CD14-positive monocyte (primary cell): ENCODE measurements at regions not wholly inside any gene's neighbourhood (a gene's known extent, or its start where the extent isn't known, plus 50 kb on each side); places are given as distances from the start of the nearest gene placed in this dataset.

Source experiments
- DNase-seq, 3 donors: peaks; one replicate each; pipeline ENCODE4 v3.0.0-alpha.2; 2011 to 2022
- H2AFZ ChIP-seq: 2 replicates; pipeline ENCODE4 v1.6.0; 2012; ENCODE audit warnings: mild to moderate bottlenecking, low read depth, low read length, inconsistent platforms; ENCODE audit not compliant: insufficient read depth, poor library complexity, severe bottlenecking
- H3K27ac ChIP-seq, 2 donors: 1 replicate in 1 of 2; 2 replicates in 1 of 2; pipeline ENCODE4 v1.5.1; 2012 to 2013; ENCODE audit warnings: low read length in 2 of 2, control low read depth in 1 of 2, inconsistent platforms in 1 of 2, low read depth in 1 of 2, mild to moderate bottlenecking in 1 of 2
- H3K27me3 ChIP-seq, 2 donors: one replicate each; pipeline versions ENCODE4 v1.6.0 to v1.6.1; 2011 to 2013; ENCODE audit warnings: low read length in 2 of 2; ENCODE audit not compliant: control insufficient read depth in 2 of 2, insufficient read depth in 2 of 2
- H3K36me3 ChIP-seq, 2 donors: replicated peaks in 1 of 2; 1 replicate in 1 of 2; 2 replicates in 1 of 2; pipeline versions ENCODE4 v1.5.1 to v1.6.1; 2012 to 2013; ENCODE audit warnings: low read length in 2 of 2, control low read depth in 1 of 2, inconsistent platforms in 1 of 2, mild to moderate bottlenecking in 1 of 2; ENCODE audit not compliant: insufficient read depth in 2 of 2, control insufficient read depth in 1 of 2
- H3K4me1 ChIP-seq, 2 donors: 1 replicate in 1 of 2; 2 replicates in 1 of 2; pipeline versions ENCODE4 v1.5.1 to v1.6.1; 2012 to 2013; ENCODE audit warnings: low read length in 2 of 2, control low read depth in 1 of 2, inconsistent platforms in 1 of 2, mild to moderate bottlenecking in 1 of 2, moderate library complexity in 1 of 2; ENCODE audit not compliant: insufficient read depth in 2 of 2, control insufficient read depth in 1 of 2
- H3K4me2 ChIP-seq: replicated peaks from 2 replicates; pipeline ENCODE3; 2012; ENCODE audit warnings: low read length, moderate library complexity, mild to moderate bottlenecking; ENCODE audit not compliant: poor library complexity, severe bottlenecking; ENCODE audit errors: extremely low read depth
- H3K4me3 ChIP-seq, 3 experiments: fragments of 200-600 bp in 1 of 3; sonication (generic) in 1 of 3; replicated peaks in 1 of 3; 1 replicate in 2 of 3; 2 replicates in 1 of 3; pipeline ENCODE4 v1.5.1; 2011 to 2013; ENCODE audit warnings: low read length in 3 of 3, mild to moderate bottlenecking in 3 of 3, control low read depth in 2 of 3, low read depth in 2 of 3, inconsistent platforms in 1 of 3, moderate library complexity in 1 of 3
- H3K79me2 ChIP-seq: 2 replicates; pipeline ENCODE4 v1.6.0; 2012; ENCODE audit warnings: mild to moderate bottlenecking, control low read depth, inconsistent platforms, low read length, moderate library complexity; ENCODE audit not compliant: insufficient read depth
- H3K9ac ChIP-seq: 2 replicates; pipeline ENCODE4 v1.6.0; 2017; ENCODE audit warnings: low read length, mild to moderate bottlenecking; ENCODE audit not compliant: insufficient read depth, poor library complexity, severe bottlenecking
- H3K9me3 ChIP-seq, 2 donors: replicated peaks in 1 of 2; 1 replicate in 1 of 2; 2 replicates in 1 of 2; pipeline versions ENCODE4 v1.5.1 to v1.6.1; 2012 to 2013; ENCODE audit warnings: low read length in 2 of 2, control low read depth in 1 of 2; ENCODE audit not compliant: control insufficient read depth in 1 of 2, insufficient read depth in 1 of 2
- H4K20me1 ChIP-seq: 2 replicates; pipeline ENCODE4 v1.6.0; 2012; ENCODE audit warnings: mild to moderate bottlenecking, low read length, control low read depth, moderate library complexity; ENCODE audit not compliant: insufficient read depth
- H3K27ac Mint-ChIP-seq, 7 donors: one replicate each; pipeline ENCODE4 v1.8.0; 2020; ENCODE audit warnings: mild to moderate bottlenecking in 7 of 7, mixed read lengths in 7 of 7, moderate library complexity in 6 of 7, inconsistent platforms in 2 of 7
- H3K27me3 Mint-ChIP-seq, 3 donors: one replicate each; pipeline ENCODE4 v1.8.0; 2021 to 2022; ENCODE audit warnings: low read depth in 3 of 3, mild to moderate bottlenecking in 3 of 3, mixed read lengths in 3 of 3, moderate library complexity in 3 of 3, inconsistent platforms in 1 of 3
- H3K36me3 Mint-ChIP-seq, 2 donors: one replicate each; pipeline ENCODE4 v1.8.0; 2020; ENCODE audit warnings: mixed read lengths in 2 of 2, inconsistent platforms in 1 of 2, mild to moderate bottlenecking in 1 of 2
- H3K4me1 Mint-ChIP-seq: one replicate; pipeline ENCODE4 v1.8.0; 2020; ENCODE audit warnings: mild to moderate bottlenecking, mixed read lengths
- H3K4me3 Mint-ChIP-seq, 2 donors: one replicate each; pipeline ENCODE4 v1.8.0; 2020; ENCODE audit warnings: mild to moderate bottlenecking in 2 of 2, mixed read lengths in 2 of 2, moderate library complexity in 1 of 2
- H3K9me3 Mint-ChIP-seq, 7 donors: one replicate each; pipeline ENCODE4 v1.8.0; 2020 to 2022; ENCODE audit warnings: mixed read lengths in 7 of 7, mild to moderate bottlenecking in 6 of 7, moderate library complexity in 6 of 7, inconsistent platforms in 2 of 7
- WGBS: methylation state at CpG from one replicate; pipeline ENCODE4 v1.1.5; 2013; ENCODE audit warnings: missing lambda C conversion rate; ENCODE audit not compliant: insufficient coverage; 5-methylcytosine and 5-hydroxymethylcytosine counted together
- intact Hi-C, 2 donors: fragments of 100-400 bp; cut with micrococcal nuclease; formaldehyde crosslinking; loops; one replicate each; pipeline versions ENCODE4 v1.15.0 to v1.15.1; 2023
- TF ChIP-seq, protein P1 (sequence below): fragments of 200-600 bp; IDR thresholded peaks from one replicate; pipeline ENCODE4 v1.8.0; 2022; ENCODE audit warnings: antibody characterized with exemption, mild to moderate bottlenecking

DNA sequence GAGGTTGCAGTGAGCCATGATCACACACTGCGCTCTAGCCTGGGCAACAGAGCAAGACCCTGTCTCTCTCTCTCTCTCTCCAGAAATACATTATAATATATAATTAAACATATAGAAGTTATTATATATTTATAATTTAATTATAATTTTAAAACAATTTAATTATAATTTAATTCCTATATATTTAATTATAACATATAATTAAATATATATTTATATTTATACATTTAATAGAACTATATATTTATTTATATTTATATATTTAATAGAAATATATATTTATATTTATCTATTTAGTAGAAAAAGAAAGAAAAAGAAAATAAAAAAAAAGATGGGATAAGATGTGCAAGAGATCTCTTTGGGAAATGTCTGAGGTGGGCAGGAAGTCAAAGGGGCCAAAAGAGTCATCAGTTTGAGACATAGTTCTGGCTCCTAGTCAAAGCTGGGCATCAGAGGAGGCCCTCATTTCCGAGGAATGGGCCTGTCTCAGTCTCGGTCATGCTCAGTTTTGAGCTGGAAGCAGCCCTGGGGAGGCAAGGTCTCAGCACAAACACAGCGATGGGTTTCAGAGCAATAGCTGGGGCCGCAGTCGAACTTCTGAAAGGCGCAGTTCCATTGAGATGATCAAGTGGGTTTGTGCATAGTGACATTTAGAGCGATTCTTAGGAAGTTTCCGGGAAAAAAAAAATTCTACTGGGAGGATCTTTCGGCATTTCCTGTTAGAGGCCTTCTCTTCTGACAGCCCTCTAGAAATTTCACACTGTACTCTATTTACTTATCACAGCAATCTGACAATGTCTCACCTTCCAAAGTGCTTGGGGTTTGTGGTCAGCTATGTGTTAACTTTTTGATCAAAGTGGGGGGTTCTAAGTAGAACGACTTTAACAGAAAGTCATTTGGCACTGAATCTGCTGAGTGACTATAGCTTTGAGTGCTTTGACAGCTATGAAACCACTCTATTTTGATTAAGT, 58.7 kb upstream of the GZMB start:
- 93% methylated on average over 6 of the region's 11 CpGs for WGBS
- Histone ChIP-seq H3K79me2 (no peaks in the 10 kb centered on the region), H2AFZ (no peak overlapping the region), H3K4me3 (no peak overlapping the region), H4K20me1 (no peaks in the 10 kb centered on the region), H3K27ac (no peak overlapping the region), H3K27me3 (no peaks in the 10 kb centered on the region), H3K36me3 (no peaks in the 10 kb centered on the region), H3K9me3 (no peaks in the 10 kb centered on the region), H3K4me1 (peaks cover 24 to 28% of the 10 kb centered on the region in 2 donors), H3K9ac (no peak overlapping the region), H3K4me2 (no peak overlapping the region)
- Mint-ChIP-seq H3K4me1 (peaks cover 11% of the 10 kb centered on the region), H3K36me3 (no peaks in the 10 kb centered on the region), H3K27me3 (peaks cover 0 to 2% (median 0%) of the 10 kb centered on the region in 3 donors), H3K27ac (no peak overlapping the region), H3K4me3 (no peak overlapping the region), H3K9me3 (no peaks in the 10 kb centered on the region)
- DNase-seq: no peak
- TF ChIP-seq, protein P1, sequence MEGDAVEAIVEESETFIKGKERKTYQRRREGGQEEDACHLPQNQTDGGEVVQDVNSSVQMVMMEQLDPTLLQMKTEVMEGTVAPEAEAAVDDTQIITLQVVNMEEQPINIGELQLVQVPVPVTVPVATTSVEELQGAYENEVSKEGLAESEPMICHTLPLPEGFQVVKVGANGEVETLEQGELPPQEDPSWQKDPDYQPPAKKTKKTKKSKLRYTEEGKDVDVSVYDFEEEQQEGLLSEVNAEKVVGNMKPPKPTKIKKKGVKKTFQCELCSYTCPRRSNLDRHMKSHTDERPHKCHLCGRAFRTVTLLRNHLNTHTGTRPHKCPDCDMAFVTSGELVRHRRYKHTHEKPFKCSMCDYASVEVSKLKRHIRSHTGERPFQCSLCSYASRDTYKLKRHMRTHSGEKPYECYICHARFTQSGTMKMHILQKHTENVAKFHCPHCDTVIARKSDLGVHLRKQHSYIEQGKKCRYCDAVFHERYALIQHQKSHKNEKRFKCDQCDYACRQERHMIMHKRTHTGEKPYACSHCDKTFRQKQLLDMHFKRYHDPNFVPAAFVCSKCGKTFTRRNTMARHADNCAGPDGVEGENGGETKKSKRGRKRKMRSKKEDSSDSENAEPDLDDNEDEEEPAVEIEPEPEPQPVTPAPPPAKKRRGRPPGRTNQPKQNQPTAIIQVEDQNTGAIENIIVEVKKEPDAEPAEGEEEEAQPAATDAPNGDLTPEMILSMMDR: no peak
- intact Hi-C loops: no loop called here

DNA sequence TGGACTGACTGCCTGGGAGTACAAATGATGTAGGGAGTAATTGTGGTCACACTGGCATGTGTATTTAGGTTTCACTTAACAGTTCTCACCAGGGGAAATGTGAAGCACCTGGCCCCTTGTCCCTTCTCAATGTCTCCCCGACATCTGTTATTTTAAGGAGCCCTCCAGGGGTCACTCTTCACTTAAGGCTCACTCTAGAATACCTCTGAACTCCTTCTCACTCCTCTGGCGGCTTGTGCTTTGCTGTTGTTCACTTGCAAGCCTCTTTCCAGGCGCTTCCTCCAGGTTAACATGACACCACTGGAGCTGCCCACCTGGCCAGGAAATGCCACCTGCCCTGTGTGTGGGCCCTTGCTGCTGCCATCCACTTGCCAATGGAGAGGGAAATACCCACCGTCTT, 56.5 kb upstream of the GZMB start:
- no peak overlapping the region for H3K4me3 Mint-ChIP-seq
- H3K4me1 Mint-ChIP-seq: peaks cover 11% of the 10 kb centered on the region
- Histone ChIP-seq H3K4me1 (peaks cover 18 to 20% of the 10 kb centered on the region in 2 donors), H3K36me3 (no peaks in the 10 kb centered on the region), H3K9me3 (no peaks in the 10 kb centered on the region), H3K4me2 (no peak overlapping the region), H4K20me1 (no peaks in the 10 kb centered on the region), H2AFZ (no peak overlapping the region), H3K79me2 (no peaks in the 10 kb centered on the region), H3K27me3 (no peaks in the 10 kb centered on the region), H3K27ac (no peak overlapping the region), H3K4me3 (no peak overlapping the region), H3K9ac (no peak overlapping the region)
- peaks cover 0 to 2% (median 0%) of the 10 kb centered on the region in 3 donors for H3K27me3 Mint-ChIP-seq
- H3K9me3 Mint-ChIP-seq: no peaks in the 10 kb centered on the region
- H3K27ac Mint-ChIP-seq: no peak overlapping the region
- intact Hi-C loops: no loop called here
- 90% methylated on average over 2 of the region's 4 CpGs for WGBS
- no peaks in the 10 kb centered on the region for H3K36me3 Mint-ChIP-seq
- DNase-seq: no peak
- TF ChIP-seq, protein P1: no peak
